IMR-90 (cell line): ENCODE measurements at regions not wholly inside any gene's neighbourhood (a gene's known extent, or its start where the extent isn't known, plus 50 kb on each side); places are given as distances from the start of the nearest gene placed in this dataset.

ENCODE experiments used
- ATAC-seq: fragments of 200-7000 bp; cut with Tn5 transposase; 2 replicates; pipeline ENCODE4 v1.9.1; 2020; ENCODE audit warnings: low read depth, mild to moderate bottlenecking, moderate library complexity
- BruUV-seq: library from RNA; stranded (reverse); fragments of 400-500 nt; replicated peaks from 2 replicates; lab custom pipeline; 2021; lab: Mats Ljungman, UMichigan
- CTCF ChIA-PET: fragments of 300-600 bp; formaldehyde crosslinking; extraction: SDS; loops from one replicate; lab custom pipeline; 2021; ENCODE audit warnings: antibody characterized with exemption; lab: Yijun Ruan, JAX
- POLR2A ChIA-PET: fragments of 300-600 bp; sonication (Branson Sonifier 250); formaldehyde crosslinking; loops from one replicate; lab custom pipeline; 2022; ENCODE audit warnings: antibody characterized with exemption; ENCODE audit not compliant: unreplicated experiment; lab: Charles Lee
- DNase-seq: peaks from one replicate; pipeline ENCODE4 v3.0.0; 2013
- H2AFZ ChIP-seq: replicated peaks from 2 replicates; pipeline ENCODE3; 2013; ENCODE audit warnings: low read length, mild to moderate bottlenecking; ENCODE audit not compliant: poor library complexity
- H2AK5ac ChIP-seq: 2 replicates; pipeline ENCODE4 v1.6.1; 2013; ENCODE audit warnings: low read depth, low read length, inconsistent platforms
- H2AK9ac ChIP-seq: replicated peaks from 2 replicates; pipeline ENCODE3; 2013; ENCODE audit warnings: mild to moderate bottlenecking, low read depth, low read length, moderate library complexity; ENCODE audit not compliant: poor library complexity
- H2BK120ac ChIP-seq: 2 replicates; pipeline ENCODE4 v1.6.1; 2013; ENCODE audit warnings: low read depth, low read length, inconsistent platforms
- H2BK15ac ChIP-seq: 3 replicates; pipeline ENCODE4 v1.6.1; 2013; ENCODE audit warnings: low read depth, low read length, inconsistent platforms
- H2BK20ac ChIP-seq: 2 replicates; pipeline ENCODE4 v1.6.1; 2013; ENCODE audit warnings: low read depth, mild to moderate bottlenecking, inconsistent platforms, low read length, moderate library complexity
- H2BK5ac ChIP-seq: 2 replicates; pipeline ENCODE4 v1.6.1; 2013; ENCODE audit warnings: mild to moderate bottlenecking, low read depth, low read length, inconsistent platforms; ENCODE audit not compliant: poor library complexity, severe bottlenecking
- H3K14ac ChIP-seq: replicated peaks from 2 replicates; pipeline ENCODE4 v1.6.1; 2013; ENCODE audit warnings: low read depth, low read length, inconsistent platforms
- H3K18ac ChIP-seq: 2 replicates; pipeline ENCODE4 v1.6.1; 2013; ENCODE audit warnings: low read depth, low read length, control low read depth
- H3K23ac ChIP-seq: 2 replicates; pipeline ENCODE4 v1.6.1; 2013; ENCODE audit warnings: low read depth, low read length, inconsistent platforms
- H3K27ac ChIP-seq: 2 replicates; pipeline ENCODE4 v1.5.1; 2013; ENCODE audit warnings: mild to moderate bottlenecking, control low read depth, low read length; ENCODE audit not compliant: insufficient read depth
- H3K27me3 ChIP-seq: 2 replicates; pipeline ENCODE4 v1.6.1; 2013; ENCODE audit warnings: low read length; ENCODE audit not compliant: control insufficient read depth, insufficient read depth
- H3K36me3 ChIP-seq: 2 replicates; pipeline ENCODE4 v1.6.1; 2013; ENCODE audit warnings: low read length, mixed read lengths; ENCODE audit not compliant: control insufficient read depth, insufficient read depth
- H3K4ac ChIP-seq: 2 replicates; pipeline ENCODE4 v1.6.1; 2013; ENCODE audit warnings: low read depth, low read length, inconsistent platforms
- H3K4me1 ChIP-seq: 2 replicates; pipeline ENCODE4 v1.6.1; 2013; ENCODE audit warnings: low read length, mixed read lengths; ENCODE audit not compliant: control insufficient read depth, insufficient read depth
- H3K4me2 ChIP-seq: 2 replicates; pipeline ENCODE4 v1.6.1; 2013; ENCODE audit warnings: low read depth, mild to moderate bottlenecking, control low read depth, low read length, moderate library complexity
- H3K4me3 ChIP-seq: 2 replicates; pipeline ENCODE4 v1.5.1; 2013; ENCODE audit warnings: low read depth, mild to moderate bottlenecking, control low read depth, low read length, moderate library complexity; ENCODE audit not compliant: insufficient read depth
- H3K56ac ChIP-seq: 2 replicates; pipeline ENCODE4 v1.6.1; 2013; ENCODE audit warnings: low read length, inconsistent platforms; ENCODE audit not compliant: insufficient read depth; ENCODE audit errors: extremely low read depth
- H3K79me1 ChIP-seq, 2 experiments: 2 replicates each; pipeline ENCODE4 v1.6.1; 2013; ENCODE audit warnings: low read length in 2 of 2, inconsistent platforms in 1 of 2, low read depth in 1 of 2
- H3K9ac ChIP-seq: 2 replicates; pipeline ENCODE4 v1.6.1; 2013; ENCODE audit warnings: low read depth, low read length, control low read depth
- H3K9me1 ChIP-seq: 2 replicates; pipeline ENCODE4 v1.6.1; 2013; ENCODE audit warnings: low read length, inconsistent platforms; ENCODE audit not compliant: insufficient read depth
- H3K9me3 ChIP-seq: 2 replicates; pipeline ENCODE4 v1.6.1; 2013; ENCODE audit warnings: low read length; ENCODE audit not compliant: control insufficient read depth, insufficient read depth
- H4K20me1 ChIP-seq: 2 replicates; pipeline ENCODE4 v1.6.1; 2013; ENCODE audit warnings: low read length, inconsistent platforms; ENCODE audit not compliant: insufficient read depth
- H4K5ac ChIP-seq: 2 replicates; pipeline ENCODE4 v1.6.1; 2013; ENCODE audit warnings: mild to moderate bottlenecking, low read depth, low read length, control low read depth
- H4K8ac ChIP-seq, 2 experiments: 2 replicates each; pipeline ENCODE4 v1.6.1; 2013; ENCODE audit warnings: low read depth in 2 of 2, low read length in 2 of 2, control low read depth in 1 of 2, inconsistent platforms in 1 of 2
- H4K91ac ChIP-seq: 2 replicates; pipeline ENCODE4 v1.6.1; 2013; ENCODE audit warnings: low read depth, low read length, inconsistent platforms; ENCODE audit not compliant: insufficient read depth
- BHLHE40 ChIP-seq: fragments of 150-350 bp; IDR thresholded peaks from 2 replicates; pipeline ENCODE4 v1.6.1; 2016; ENCODE audit warnings: mild to moderate bottlenecking, low read depth, low read length
- CEBPB ChIP-seq: IDR thresholded peaks from 2 replicates; pipeline ENCODE4 v1.6.1; 2012; ENCODE audit warnings: low read depth, low read length, improper control_type of control experiment
- CHD1 ChIP-seq: IDR thresholded peaks from 2 replicates; pipeline ENCODE4 v1.6.1; 2012; ENCODE audit warnings: low read depth, low read length, improper control_type of control experiment
- ELK1 ChIP-seq: fragments of 150-350 bp; IDR thresholded peaks from 2 replicates; pipeline ENCODE4 v1.6.1; 2016; ENCODE audit warnings: low read depth, mild to moderate bottlenecking, low read length, moderate library complexity, borderline replicate concordance
- FOS ChIP-seq: fragments of 150-350 bp; IDR thresholded peaks from 2 replicates; pipeline ENCODE4 v1.6.1; 2016; ENCODE audit warnings: low read depth, low read length
- MAFK ChIP-seq: IDR thresholded peaks from 2 replicates; pipeline ENCODE4 v1.6.1; 2012; ENCODE audit warnings: low read depth, low read length, improper control_type of control experiment
- MAZ ChIP-seq: IDR thresholded peaks from 2 replicates; pipeline ENCODE4 v1.6.1; 2012; ENCODE audit warnings: low read depth, mild to moderate bottlenecking, low read length, improper control_type of control experiment, moderate library complexity, borderline replicate concordance
- POLR2A ChIP-seq: IDR thresholded peaks from 2 replicates; pipeline ENCODE4 v1.6.1; 2012; ENCODE audit warnings: mild to moderate bottlenecking, low read depth, low read length
- RCOR1 ChIP-seq: IDR thresholded peaks from 2 replicates; pipeline ENCODE4 v1.6.1; 2012; ENCODE audit warnings: mild to moderate bottlenecking, low read length, improper control_type of control experiment; ENCODE audit not compliant: insufficient replicate concordance
- RFX5 ChIP-seq: IDR thresholded peaks from 2 replicates; pipeline ENCODE4 v1.8.0; 2012; ENCODE audit warnings: low read depth, mild to moderate bottlenecking, low read length, moderate library complexity
- SMC3 ChIP-seq: fragments of 150-350 bp; IDR thresholded peaks from 2 replicates; pipeline ENCODE4 v1.6.1; 2016; ENCODE audit warnings: low read depth, mild to moderate bottlenecking, antibody characterized with exemption, low read length, moderate library complexity
- dilution Hi-C: fragments of 300-500 bp; cut with HindIII; formaldehyde crosslinking; loops from one replicate; pipeline ENCODE4 v1.14.3; 2018; ENCODE audit warnings: low sequenced_read_pairs; ENCODE audit not compliant: unreplicated experiment
- in situ Hi-C: fragments of 300-500 bp; cut with MboI; formaldehyde crosslinking; loops from 3 replicates; pipeline ENCODE4 v1.14.3; 2019; ENCODE audit warnings: low sequenced_read_pairs, inconsistent platforms, mixed read lengths
- intact Hi-C: fragments of 100-400 bp; cut with micrococcal nuclease; formaldehyde crosslinking; loops from 2 replicates; pipeline ENCODE4 v1.10.0; 2022

- in situ Hi-C loops = no loop called here
- POLR2A ChIA-PET = no interaction called here
- Histone ChIP-seq H2BK120ac (no peak overlapping the region), H3K4me3 (no peak overlapping the region), H3K9me3 (no peaks in the 10 kb centered on the region), H3K4me2 (no peak overlapping the region), H3K79me1 (no peaks in the 10 kb centered on the region), H3K4me1 (no peaks in the 10 kb centered on the region), H3K18ac (no peak overlapping the region), H3K14ac (no peak overlapping the region), H3K56ac (no peak overlapping the region), H4K91ac (no peak overlapping the region), H2AFZ (no peak overlapping the region), H2BK15ac (no peak overlapping the region), H3K9ac (no peak overlapping the region), H2BK20ac (no peak overlapping the region), H3K27me3 (no peaks in the 10 kb centered on the region), H4K5ac (no peak overlapping the region), H3K36me3 (no peaks in the 10 kb centered on the region), H2AK9ac (no peak overlapping the region), H4K8ac (no peak overlapping the region), H3K23ac (no peak overlapping the region), H3K9me1 (no peaks in the 10 kb centered on the region), H4K20me1 (no peaks in the 10 kb centered on the region), H3K4ac (no peak overlapping the region), H2BK5ac (no peak overlapping the region), H2AK5ac (no peak overlapping the region), H3K27ac (no peak overlapping the region)
- TF ChIP-seq MAZ (no peak), FOS (no peak), CHD1 (no peak), SMC3 (no peak), RFX5 (no peak), BHLHE40 (no peak), MAFK (no peak), POLR2A (no peak), ELK1 (no peak), RCOR1 (no peak), CEBPB (no peak)
- no peak for ATAC-seq
- no TSS peak for BruUV-seq
- dilution Hi-C loops = no loop called here
- CTCF ChIA-PET = interaction anchor here (0.5 to 0.6 kb wide), 2 partner anchors 974 to 1155 kb away, joined by 3 read pairs; no protein-coding TSS in a partner anchor
- intact Hi-C loops = no loop called here
- DNase-seq = no peak
Measured at GRCh38 chr18:26705757-26706156, 157.4 kb upstream of the KCTD1 start.
